Mesothelial cell of epicardium (in vitro differentiated cells): ENCODE measurements at regions not wholly inside any gene's neighbourhood (a gene's known extent, or its start where the extent isn't known, plus 50 kb on each side); places are given as distances from the start of the nearest gene placed in this dataset.

Source experiments
- DNase-seq, 2 experiments: peaks; one replicate each; pipeline ENCODE4 v3.0.0; 2021; ENCODE audit warnings: low spot score in 2 of 2; ENCODE audit not compliant: unreplicated experiment in 2 of 2
- H3K27ac Mint-ChIP-seq: 2 replicates; pipeline ENCODE4 v1.8.0; 2021; ENCODE audit warnings: mixed read lengths
- H3K27me3 Mint-ChIP-seq: 2 replicates; pipeline ENCODE4 v1.8.0; 2021; ENCODE audit warnings: low read depth, mixed read lengths
- H3K36me3 Mint-ChIP-seq: 2 replicates; pipeline ENCODE4 v1.8.0; 2021; ENCODE audit warnings: mixed read lengths
- H3K4me1 Mint-ChIP-seq: 2 replicates; pipeline ENCODE4 v1.8.0; 2021; ENCODE audit warnings: mixed read lengths
- H3K4me3 Mint-ChIP-seq: 2 replicates; pipeline ENCODE4 v1.8.0; 2021; ENCODE audit warnings: mild to moderate bottlenecking, moderate library complexity, mixed read lengths
- H3K9me3 Mint-ChIP-seq: 2 replicates; pipeline ENCODE4 v1.8.0; 2021; ENCODE audit warnings: mixed read lengths
- TF ChIP-seq, protein P1 (sequence below): fragments of 200-600 bp; sonication (generic); IDR thresholded peaks from one replicate; pipeline ENCODE4 v1.5.0; 2021; ENCODE audit warnings: antibody characterized with exemption; ENCODE audit not compliant: unreplicated experiment

DNA sequence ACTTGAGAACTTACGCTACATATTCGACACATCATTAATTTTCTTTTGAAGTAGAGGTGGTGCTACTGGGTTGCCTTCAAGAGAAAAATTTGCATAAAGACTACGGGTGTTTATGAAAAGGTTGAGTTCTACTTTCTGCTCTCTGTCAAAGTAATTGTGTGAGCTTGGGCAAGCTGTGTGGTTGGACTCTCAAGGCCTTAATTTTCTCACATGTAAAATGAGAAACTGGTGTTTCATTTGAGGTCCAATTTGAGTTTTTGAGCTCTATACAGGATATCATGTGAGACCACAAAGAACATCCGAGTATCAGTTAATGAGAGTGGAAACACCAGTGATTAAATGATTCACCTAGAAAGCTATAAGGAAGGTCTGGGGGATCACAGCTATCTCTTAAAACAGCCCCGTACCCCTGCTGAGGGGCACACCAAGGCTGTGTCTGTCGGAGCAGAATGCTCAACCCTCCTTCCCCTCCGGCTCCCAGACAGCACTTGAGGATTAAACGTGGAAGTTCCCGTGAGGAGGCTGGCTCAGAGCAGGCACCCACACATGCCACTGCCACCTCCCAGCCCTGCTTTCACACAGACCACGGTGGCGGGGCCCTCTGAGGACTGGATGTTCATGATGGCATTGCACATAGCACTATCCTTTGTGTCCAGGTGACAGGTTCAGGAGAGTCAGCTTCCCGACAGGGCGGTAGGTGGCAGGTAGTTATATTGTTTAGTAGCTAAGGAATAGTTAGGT is 191.8 kb downstream of the RNF144A start:
- Mint-ChIP-seq H3K9me3 (peaks cover 9% of the 10 kb centered on the region), H3K27me3 (no peaks in the 10 kb centered on the region), H3K36me3 (peaks cover 3% of the 10 kb centered on the region), H3K4me1 (no peaks in the 10 kb centered on the region), H3K27ac (no peak overlapping the region), H3K4me3 (no peak overlapping the region)
- no peak for DNase-seq
- TF ChIP-seq, protein P1, sequence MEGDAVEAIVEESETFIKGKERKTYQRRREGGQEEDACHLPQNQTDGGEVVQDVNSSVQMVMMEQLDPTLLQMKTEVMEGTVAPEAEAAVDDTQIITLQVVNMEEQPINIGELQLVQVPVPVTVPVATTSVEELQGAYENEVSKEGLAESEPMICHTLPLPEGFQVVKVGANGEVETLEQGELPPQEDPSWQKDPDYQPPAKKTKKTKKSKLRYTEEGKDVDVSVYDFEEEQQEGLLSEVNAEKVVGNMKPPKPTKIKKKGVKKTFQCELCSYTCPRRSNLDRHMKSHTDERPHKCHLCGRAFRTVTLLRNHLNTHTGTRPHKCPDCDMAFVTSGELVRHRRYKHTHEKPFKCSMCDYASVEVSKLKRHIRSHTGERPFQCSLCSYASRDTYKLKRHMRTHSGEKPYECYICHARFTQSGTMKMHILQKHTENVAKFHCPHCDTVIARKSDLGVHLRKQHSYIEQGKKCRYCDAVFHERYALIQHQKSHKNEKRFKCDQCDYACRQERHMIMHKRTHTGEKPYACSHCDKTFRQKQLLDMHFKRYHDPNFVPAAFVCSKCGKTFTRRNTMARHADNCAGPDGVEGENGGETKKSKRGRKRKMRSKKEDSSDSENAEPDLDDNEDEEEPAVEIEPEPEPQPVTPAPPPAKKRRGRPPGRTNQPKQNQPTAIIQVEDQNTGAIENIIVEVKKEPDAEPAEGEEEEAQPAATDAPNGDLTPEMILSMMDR = no peak

DNA sequence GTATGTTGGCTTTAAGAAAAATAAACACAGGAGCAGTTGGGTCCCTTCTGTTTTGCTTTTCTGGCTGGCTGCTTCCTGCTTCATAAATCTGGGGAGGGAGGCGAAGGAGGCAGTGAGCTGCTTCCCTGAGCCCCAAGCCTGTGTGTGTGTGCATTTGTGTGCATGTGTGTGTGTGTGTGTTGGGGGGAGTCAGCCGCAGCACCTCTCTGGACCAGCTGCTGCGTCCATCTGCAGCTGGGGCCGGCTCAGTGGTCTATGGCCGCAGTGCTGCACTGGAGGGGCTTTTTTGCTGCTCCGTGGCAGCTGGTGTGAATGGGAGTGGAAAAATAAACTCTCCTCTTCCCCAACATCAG is 192.3 kb downstream of the RNF144A start:
- DNase-seq = no peak
- Mint-ChIP-seq H3K36me3 (peaks cover 3% of the 10 kb centered on the region), H3K27me3 (no peaks in the 10 kb centered on the region), H3K9me3 (peaks cover 11% of the 10 kb centered on the region), H3K4me1 (no peaks in the 10 kb centered on the region), H3K27ac (no peak overlapping the region), H3K4me3 (no peak overlapping the region)
- TF ChIP-seq, protein P1 = no peak

DNA sequence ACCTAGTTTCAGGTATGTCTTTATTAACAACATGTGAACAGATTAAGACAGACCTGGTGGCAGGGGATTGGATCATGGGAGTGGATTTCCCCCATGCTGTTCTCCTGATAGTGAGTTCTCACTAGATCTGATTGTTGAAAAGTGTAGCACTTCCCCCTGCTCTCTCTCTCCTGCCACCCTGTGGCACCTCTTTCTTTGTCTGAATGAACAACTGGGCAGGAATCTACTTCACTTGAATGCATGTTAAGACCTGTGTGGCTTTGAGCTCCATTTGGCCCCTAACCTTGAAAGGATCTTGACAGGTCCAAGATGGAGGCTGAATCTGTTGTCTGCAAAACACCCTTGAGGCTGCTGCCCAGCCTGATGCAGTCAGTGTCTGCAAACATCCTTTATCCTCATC is 194.4 kb downstream of the RNF144A start:
- DNase-seq = no peak
- TF ChIP-seq, protein P1 = no peak
- Mint-ChIP-seq H3K4me1 (no peaks in the 10 kb centered on the region), H3K27me3 (peaks cover 5% of the 10 kb centered on the region), H3K36me3 (peaks cover 6% of the 10 kb centered on the region), H3K4me3 (no peak overlapping the region), H3K27ac (no peak overlapping the region), H3K9me3 (peaks cover 18% of the 10 kb centered on the region)

DNA sequence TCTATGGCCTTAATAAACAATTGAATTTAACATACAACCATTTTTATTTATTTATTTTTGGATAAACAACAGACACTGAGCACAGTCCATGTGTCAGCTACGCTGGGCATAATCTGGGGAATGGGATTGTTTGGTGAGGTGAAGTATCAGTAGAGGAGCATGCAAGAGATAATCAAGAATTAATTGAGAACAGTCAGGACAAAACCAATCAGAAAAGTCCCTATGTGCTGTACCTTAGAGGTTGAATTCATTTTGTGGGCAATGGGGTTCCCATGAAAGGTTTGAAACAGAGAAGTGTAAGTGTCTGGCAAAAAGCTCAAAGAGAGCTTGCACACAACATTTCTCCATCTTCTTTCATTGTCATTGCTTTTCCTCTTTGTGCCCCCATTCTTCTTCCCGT is 198.2 kb downstream of the RNF144A start:
- Mint-ChIP-seq H3K27ac (no peak overlapping the region), H3K9me3 (peaks cover 18% of the 10 kb centered on the region), H3K4me1 (no peaks in the 10 kb centered on the region), H3K36me3 (peaks cover 6% of the 10 kb centered on the region), H3K27me3 (peaks cover 5% of the 10 kb centered on the region), H3K4me3 (no peak overlapping the region)
- DNase-seq = no peak
- TF ChIP-seq, protein P1 = no peak

- peaks cover 18% of the 10 kb centered on the region for H3K9me3 Mint-ChIP-seq
- peaks cover 6% of the 10 kb centered on the region for H3K36me3 Mint-ChIP-seq
- TF ChIP-seq, protein P1 = no peak
- DNase-seq = no peak
- H3K4me3 Mint-ChIP-seq = no peak overlapping the region
- H3K4me1 Mint-ChIP-seq = no peaks in the 10 kb centered on the region
- H3K27me3 Mint-ChIP-seq = peaks cover 5% of the 10 kb centered on the region
- H3K27ac Mint-ChIP-seq = no peak overlapping the region
Observed at GRCh38 chr2:7115906-7116305, 198.7 kb downstream of the RNF144A start.

GRCh38 chr2:7116511-7116910 is 199.3 kb downstream of the RNF144A start:
- no peak overlapping the region for H3K27ac Mint-ChIP-seq
- H3K4me1 Mint-ChIP-seq = no peaks in the 10 kb centered on the region
- H3K9me3 Mint-ChIP-seq = peaks cover 18% of the 10 kb centered on the region
- peaks cover 6% of the 10 kb centered on the region for H3K36me3 Mint-ChIP-seq
- TF ChIP-seq, protein P1 = no peak
- H3K27me3 Mint-ChIP-seq = peaks cover 5% of the 10 kb centered on the region
- no peak for DNase-seq
- H3K4me3 Mint-ChIP-seq = no peak overlapping the region
